ENCODE measurements at regions not wholly inside any gene's neighbourhood (a gene's known extent, or its start where the extent isn't known, plus 50 kb on each side); places are given as distances from the start of the nearest gene placed in this dataset.

- no peak overlapping the region for H3K4me3 ChIP-seq (ENCODE audit: insufficient read depth, low read depth, low read length)
- DNase-seq (ENCODE audit: low read depth) (no peak), FAIRE-seq (no peak)
- no peaks in the 10 kb centered on the region for H3K79me2 ChIP-seq (ENCODE audit: insufficient read depth, low read length)
- H3K36me3 ChIP-seq (ENCODE audit: insufficient read depth, low read length), result no peaks in the 10 kb centered on the region
- H3K4me1 ChIP-seq (ENCODE audit: insufficient read depth, low read length), result no peaks in the 10 kb centered on the region
- peaks cover 31% of the 10 kb centered on the region for H3K27me3 ChIP-seq (ENCODE audit: insufficient read depth, low read length)
- H2AFZ ChIP-seq (ENCODE audit: low read depth, low read length), result no peak overlapping the region
- no peak overlapping the region for H3K9ac ChIP-seq (ENCODE audit: low read length)
- no peaks in the 10 kb centered on the region for H3K9me3 ChIP-seq (ENCODE audit: insufficient read depth, low read depth, low read length)
- no peak overlapping the region for H3K4me2 ChIP-seq (ENCODE audit: low read length)
- Mint-ChIP-seq H3K4me1 (ENCODE audit: low read depth, unreplicated experiment) (no peaks in the 10 kb centered on the region), H3K27ac (ENCODE audit: unreplicated experiment) (no peak overlapping the region), H3K36me3 (ENCODE audit: low read depth, unreplicated experiment) (no peaks in the 10 kb centered on the region), H3K4me3 (ENCODE audit: unreplicated experiment) (no peak overlapping the region), H3K9me3 (ENCODE audit: unreplicated experiment) (peaks cover 3% of the 10 kb centered on the region), H3K27me3 (ENCODE audit: low read depth, unreplicated experiment) (peaks cover 73% of the 10 kb centered on the region)
- H3K27ac ChIP-seq (ENCODE audit: low read depth, low read length), result no peak overlapping the region
- TF ChIP-seq, protein P1, sequence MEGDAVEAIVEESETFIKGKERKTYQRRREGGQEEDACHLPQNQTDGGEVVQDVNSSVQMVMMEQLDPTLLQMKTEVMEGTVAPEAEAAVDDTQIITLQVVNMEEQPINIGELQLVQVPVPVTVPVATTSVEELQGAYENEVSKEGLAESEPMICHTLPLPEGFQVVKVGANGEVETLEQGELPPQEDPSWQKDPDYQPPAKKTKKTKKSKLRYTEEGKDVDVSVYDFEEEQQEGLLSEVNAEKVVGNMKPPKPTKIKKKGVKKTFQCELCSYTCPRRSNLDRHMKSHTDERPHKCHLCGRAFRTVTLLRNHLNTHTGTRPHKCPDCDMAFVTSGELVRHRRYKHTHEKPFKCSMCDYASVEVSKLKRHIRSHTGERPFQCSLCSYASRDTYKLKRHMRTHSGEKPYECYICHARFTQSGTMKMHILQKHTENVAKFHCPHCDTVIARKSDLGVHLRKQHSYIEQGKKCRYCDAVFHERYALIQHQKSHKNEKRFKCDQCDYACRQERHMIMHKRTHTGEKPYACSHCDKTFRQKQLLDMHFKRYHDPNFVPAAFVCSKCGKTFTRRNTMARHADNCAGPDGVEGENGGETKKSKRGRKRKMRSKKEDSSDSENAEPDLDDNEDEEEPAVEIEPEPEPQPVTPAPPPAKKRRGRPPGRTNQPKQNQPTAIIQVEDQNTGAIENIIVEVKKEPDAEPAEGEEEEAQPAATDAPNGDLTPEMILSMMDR (IDR thresholded peaks at IDR 0.05; ENCODE audit: insufficient read depth, low read depth, low read length), result no peak
- TF ChIP-seq EZH2 (IDR thresholded peaks at IDR 0.05; ENCODE audit: insufficient read depth, low read length), result no peak
- H4K20me1 ChIP-seq (ENCODE audit: insufficient read depth, low read length), result no peaks in the 10 kb centered on the region
These were observed 321.2 kb downstream of the CTTN start for GRCh38 chr11:70719516-70719915.

DNA sequence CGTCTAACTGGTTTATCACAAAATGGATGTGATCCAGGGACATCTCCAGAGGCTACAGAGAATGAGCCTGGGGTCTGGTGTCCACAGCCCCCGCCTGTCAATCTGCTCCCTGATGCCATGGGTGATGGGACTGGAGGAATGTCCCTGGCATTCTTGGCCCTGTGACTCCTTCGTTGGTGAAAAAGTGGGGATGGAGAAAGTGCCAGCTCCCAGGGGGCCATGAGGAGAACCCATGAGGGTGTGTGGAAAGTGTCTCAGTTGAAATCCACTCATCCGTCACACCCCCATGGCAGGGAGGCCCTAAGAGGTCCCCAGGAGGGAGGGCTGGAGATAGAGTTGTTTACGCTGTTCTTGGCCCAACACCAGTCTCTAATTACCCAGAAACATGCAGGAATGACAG is 322.0 kb downstream of the CTTN start:
- Histone ChIP-seq H3K9me3 (ENCODE audit: insufficient read depth, low read depth, low read length) (no peaks in the 10 kb centered on the region), H3K4me3 (ENCODE audit: insufficient read depth, low read depth, low read length) (no peak overlapping the region), H3K27me3 (ENCODE audit: insufficient read depth, low read length) (peaks cover 29% of the 10 kb centered on the region), H3K27ac (ENCODE audit: low read depth, low read length) (no peak overlapping the region), H2AFZ (ENCODE audit: low read depth, low read length) (no peak overlapping the region), H3K4me1 (ENCODE audit: insufficient read depth, low read length) (no peaks in the 10 kb centered on the region), H3K36me3 (ENCODE audit: insufficient read depth, low read length) (no peaks in the 10 kb centered on the region), H4K20me1 (ENCODE audit: insufficient read depth, low read length) (no peaks in the 10 kb centered on the region), H3K9ac (ENCODE audit: low read length) (no peak overlapping the region), H3K79me2 (ENCODE audit: insufficient read depth, low read length) (no peaks in the 10 kb centered on the region), H3K4me2 (ENCODE audit: low read length) (no peak overlapping the region)
- no peak for FAIRE-seq
- Mint-ChIP-seq H3K27me3 (ENCODE audit: low read depth, unreplicated experiment) (peaks cover 78% of the 10 kb centered on the region), H3K4me3 (ENCODE audit: unreplicated experiment) (no peak overlapping the region), H3K36me3 (ENCODE audit: low read depth, unreplicated experiment) (no peaks in the 10 kb centered on the region), H3K27ac (ENCODE audit: unreplicated experiment) (no peak overlapping the region), H3K9me3 (ENCODE audit: unreplicated experiment) (peaks cover 3% of the 10 kb centered on the region), H3K4me1 (ENCODE audit: low read depth, unreplicated experiment) (no peaks in the 10 kb centered on the region)
- DNase-seq (ENCODE audit: low read depth), result no peak
- TF ChIP-seq, protein P1 (IDR thresholded peaks at IDR 0.05; ENCODE audit: insufficient read depth, low read depth, low read length), result no peak
- no peak for TF ChIP-seq EZH2 (IDR thresholded peaks at IDR 0.05; ENCODE audit: insufficient read depth, low read length)

DNA sequence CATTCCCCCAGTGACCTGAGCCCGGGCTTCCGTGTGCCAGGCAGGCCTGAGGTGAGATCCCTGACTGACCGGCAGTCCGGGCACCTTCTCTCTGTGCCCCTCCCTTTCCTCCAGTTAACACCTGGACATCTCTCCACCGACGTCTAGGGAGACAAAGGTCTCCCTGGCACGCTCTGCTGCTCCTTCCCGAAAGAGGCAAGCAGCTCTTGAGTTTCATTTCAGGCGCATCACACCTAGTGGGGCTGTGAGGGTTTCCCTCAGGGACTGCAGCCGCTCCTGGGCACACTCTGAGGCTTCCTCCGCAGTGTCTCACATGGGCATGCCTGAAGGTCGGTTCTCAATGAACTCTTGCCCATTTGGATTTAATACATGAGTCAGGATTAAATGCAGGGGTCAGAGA is 322.7 kb downstream of the CTTN start:
- Histone ChIP-seq H3K27me3 (ENCODE audit: insufficient read depth, low read length) (peaks cover 32% of the 10 kb centered on the region), H4K20me1 (ENCODE audit: insufficient read depth, low read length) (no peaks in the 10 kb centered on the region), H3K9me3 (ENCODE audit: insufficient read depth, low read depth, low read length) (no peaks in the 10 kb centered on the region), H3K36me3 (ENCODE audit: insufficient read depth, low read length) (no peaks in the 10 kb centered on the region), H3K4me3 (ENCODE audit: insufficient read depth, low read depth, low read length) (no peak overlapping the region), H2AFZ (ENCODE audit: low read depth, low read length) (no peak overlapping the region), H3K27ac (ENCODE audit: low read depth, low read length) (no peak overlapping the region), H3K79me2 (ENCODE audit: insufficient read depth, low read length) (no peaks in the 10 kb centered on the region), H3K4me2 (ENCODE audit: low read length) (no peak overlapping the region), H3K4me1 (ENCODE audit: insufficient read depth, low read length) (no peaks in the 10 kb centered on the region), H3K9ac (ENCODE audit: low read length) (no peak overlapping the region)
- Mint-ChIP-seq H3K9me3 (ENCODE audit: unreplicated experiment) (peaks cover 3% of the 10 kb centered on the region), H3K27ac (ENCODE audit: unreplicated experiment) (no peak overlapping the region), H3K36me3 (ENCODE audit: low read depth, unreplicated experiment) (no peaks in the 10 kb centered on the region), H3K27me3 (ENCODE audit: low read depth, unreplicated experiment) (peaks cover 83% of the 10 kb centered on the region), H3K4me1 (ENCODE audit: low read depth, unreplicated experiment) (no peaks in the 10 kb centered on the region), H3K4me3 (ENCODE audit: unreplicated experiment) (no peak overlapping the region)
- FAIRE-seq (no peak), DNase-seq (ENCODE audit: low read depth) (no peak)
- TF ChIP-seq, protein P1 (IDR thresholded peaks at IDR 0.05; ENCODE audit: insufficient read depth, low read depth, low read length), result no peak
- TF ChIP-seq EZH2 (IDR thresholded peaks at IDR 0.05; ENCODE audit: insufficient read depth, low read length), result no peak
